ENCODE measurements at regions not wholly inside any gene's neighbourhood (a gene's known extent, or its start where the extent isn't known, plus 50 kb on each side); places are given as distances from the start of the nearest gene placed in this dataset.

- no peak for TF ChIP-seq POLR2A (IDR thresholded peaks at IDR 0.05; ENCODE audit: low read depth, low read length)
- TF ChIP-seq TAF1 (IDR thresholded peaks at IDR 0.05; ENCODE audit: low read depth, low read length): no peak
- TF ChIP-seq PAX5 (IDR thresholded peaks at IDR 0.05; ENCODE audit: insufficient read depth, low read length, severe bottlenecking): no peak
- TF ChIP-seq POLR2AphosphoS5 (IDR thresholded peaks at IDR 0.05; ENCODE audit: low read depth, low read length): no peak
- no peak for TF ChIP-seq POU2F2 (IDR thresholded peaks at IDR 0.05; ENCODE audit: low read depth, low read length)
These were observed 91.9 kb upstream of the RASEF start for GRCh38 chr9:83154821-83155220.
